RCC 7860 (cell line): ENCODE measurements at regions not wholly inside any gene's neighbourhood (a gene's known extent, or its start where the extent isn't known, plus 50 kb on each side); places are given as distances from the start of the nearest gene placed in this dataset.
"Not testable (repeated sequence)": the region's sequence is repeated elsewhere in the genome, so short reads cannot be mapped to it uniquely, and the experiment has no call there.

Source experiments
- DNase-seq: peaks from one replicate; pipeline ENCODE4 v3.0.0-alpha.2; 2015; ENCODE audit warnings: low spot score
- FAIRE-seq: peaks from 2 replicates; lab custom pipeline; 2012; peaks lifted over from hg19 to GRCh38; lab: Jason Lieb, UNC

DNA sequence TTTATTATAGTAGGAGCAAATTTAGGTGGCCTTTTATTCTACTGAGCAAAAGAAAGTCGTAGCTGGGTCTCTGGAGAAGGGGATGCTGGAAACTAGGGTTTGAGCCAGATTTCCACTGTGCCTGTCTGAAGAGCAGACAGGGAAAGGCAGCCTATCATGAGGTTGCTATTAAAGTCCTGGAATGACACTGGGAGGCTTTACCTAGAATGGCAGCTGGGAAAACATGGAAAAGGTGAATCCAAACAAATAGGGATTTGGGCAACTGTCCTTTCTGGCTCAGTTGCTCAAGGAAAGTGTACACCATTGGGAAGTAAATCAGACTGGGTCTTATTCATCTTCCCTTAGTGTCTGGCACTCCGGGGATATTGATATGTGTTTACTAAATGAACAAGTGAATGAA lies 154.6 kb downstream of the MTX2 start:
- DNase-seq (no peak), FAIRE-seq (no peak)

DNA sequence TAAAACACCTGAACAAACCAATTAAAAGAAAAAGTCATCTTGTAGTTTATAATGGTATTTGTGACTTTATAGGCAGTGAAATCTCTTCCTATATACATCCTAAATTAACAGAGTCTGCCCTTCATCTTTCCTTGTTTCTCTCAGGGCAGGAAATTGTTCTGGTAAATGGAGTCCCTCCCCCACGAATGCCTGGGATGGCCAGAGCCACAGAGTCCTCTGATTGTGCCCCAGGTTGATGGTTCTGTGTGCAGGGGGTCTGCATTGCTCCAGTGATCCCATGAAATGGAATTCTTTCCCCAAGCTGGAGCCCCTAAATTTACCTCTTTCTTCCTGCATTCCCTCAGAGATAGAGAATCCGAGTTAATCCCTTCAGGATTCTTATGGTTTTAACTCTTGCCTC lies 155.5 kb downstream of the MTX2 start:
- FAIRE-seq (no peak), DNase-seq (no peak)

GRCh38 chr2:176427549-176427948 lies 158.3 kb downstream of the MTX2 start:
- no peak for DNase-seq
- FAIRE-seq, result no peak

GRCh38 chr2:176428944-176429469 lies 159.8 kb downstream of the MTX2 start:
- DNase-seq, FAIRE-seq: not testable (repeated sequence)

- DNase-seq (no peak), FAIRE-seq (no peak)
Observed at GRCh38 chr2:176432434-176432833, 163.2 kb downstream of the MTX2 start.

GRCh38 chr2:176435729-176436128 lies 166.5 kb downstream of the MTX2 start:
- DNase-seq (no peak), FAIRE-seq (no peak)

- DNase-seq (no peak), FAIRE-seq (no peak)
Observed at GRCh38 chr2:176443946-176444345, 174.7 kb downstream of the MTX2 start.

- DNase-seq, result peak; percentile 46
- FAIRE-seq, result peak; percentile 21
Observed at GRCh38 chr2:176445956-176446355, 176.7 kb downstream of the MTX2 start.

DNA sequence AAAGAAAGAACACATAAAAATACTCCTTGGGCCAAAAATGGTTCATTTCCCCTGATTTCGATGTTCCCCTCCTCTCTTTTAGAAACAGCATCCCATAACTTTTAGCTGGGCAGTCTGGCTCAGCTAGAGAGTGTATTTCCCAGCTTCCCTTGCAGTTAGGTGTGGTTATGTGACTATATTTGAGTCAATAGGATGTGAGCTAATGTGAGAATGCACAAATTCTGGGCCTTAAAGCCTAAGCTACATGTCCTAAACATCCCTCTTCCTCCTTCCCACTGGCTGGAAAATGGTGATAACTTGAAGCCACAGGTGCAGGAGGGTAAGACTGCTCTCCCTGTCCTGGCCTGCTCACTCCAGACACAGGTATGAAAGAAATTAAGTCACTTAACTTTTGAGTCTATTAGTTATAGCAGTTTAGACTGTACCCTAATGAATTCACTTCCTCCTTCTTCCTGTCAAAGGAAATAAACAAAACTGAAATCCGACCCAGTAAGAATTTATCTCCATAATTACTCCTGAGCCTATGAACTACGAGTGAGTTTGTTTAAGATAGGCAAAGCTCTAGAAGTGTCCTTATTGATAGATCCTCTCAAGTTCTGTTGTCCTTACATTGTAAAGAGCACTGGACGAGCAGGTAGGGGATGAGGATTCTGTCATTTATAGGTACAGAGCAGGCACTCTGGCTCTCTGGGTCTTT lies 177.6 kb downstream of the MTX2 start:
- DNase-seq (no peak), FAIRE-seq (no peak)

- no peak for DNase-seq
- FAIRE-seq, result no peak
Observed at GRCh38 chr2:176447616-176448015, 178.4 kb downstream of the MTX2 start.

GRCh38 chr2:176449852-176450251 lies 180.6 kb downstream of the MTX2 start:
- FAIRE-seq, result no peak
- no peak for DNase-seq

GRCh38 chr2:176453784-176454183 lies 184.5 kb downstream of the MTX2 start:
- DNase-seq (no peak), FAIRE-seq (no peak)

- DNase-seq, result peak; percentile 63
- FAIRE-seq, result peak; percentile 45
Observed at GRCh38 chr2:176454893-176455815, 185.9 kb downstream of the MTX2 start.

DNA sequence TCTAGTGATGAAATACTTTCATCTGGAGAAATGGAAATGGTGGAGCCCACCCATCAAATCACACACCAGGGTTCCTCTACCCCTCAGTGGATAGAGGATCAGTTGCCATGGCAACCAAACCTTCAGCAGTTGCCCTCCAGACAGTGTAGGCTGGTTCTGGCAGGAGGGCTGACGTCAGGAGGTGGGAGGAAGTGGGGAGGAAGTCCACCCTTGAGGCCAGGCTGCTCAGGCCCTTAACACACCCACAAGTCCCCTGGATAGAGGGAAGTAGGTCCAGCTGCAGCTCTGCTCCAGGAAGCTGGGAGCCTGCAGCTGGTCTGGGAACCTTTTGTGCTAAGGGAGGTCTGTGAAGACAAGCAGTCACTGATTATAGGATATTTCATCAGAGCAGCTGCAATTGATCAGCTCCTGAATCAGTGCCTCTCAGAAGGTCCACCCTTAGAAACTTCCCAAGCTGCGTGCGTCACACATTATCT lies 186.6 kb downstream of the MTX2 start:
- FAIRE-seq (no peak), DNase-seq (no peak)

DNA sequence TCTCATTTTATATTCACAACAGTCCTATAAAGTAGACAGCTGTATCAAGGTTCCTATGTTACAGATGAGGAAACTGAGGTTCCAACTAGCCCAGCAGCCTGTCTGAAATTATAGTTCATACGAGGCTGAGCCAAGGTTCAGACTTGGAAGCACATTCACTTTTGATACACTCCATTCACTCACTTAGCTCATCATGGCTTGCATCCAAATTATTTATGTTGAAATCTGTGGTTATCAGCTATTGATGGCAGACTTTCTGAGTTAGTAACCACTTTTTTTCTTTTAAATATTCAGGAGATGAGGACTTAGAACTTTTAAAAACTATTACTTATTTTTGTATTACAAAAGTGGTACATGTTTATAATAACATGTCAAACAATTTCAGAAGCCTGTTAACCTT lies 188.2 kb downstream of the MTX2 start:
- DNase-seq, result no peak
- FAIRE-seq, result no peak

DNA sequence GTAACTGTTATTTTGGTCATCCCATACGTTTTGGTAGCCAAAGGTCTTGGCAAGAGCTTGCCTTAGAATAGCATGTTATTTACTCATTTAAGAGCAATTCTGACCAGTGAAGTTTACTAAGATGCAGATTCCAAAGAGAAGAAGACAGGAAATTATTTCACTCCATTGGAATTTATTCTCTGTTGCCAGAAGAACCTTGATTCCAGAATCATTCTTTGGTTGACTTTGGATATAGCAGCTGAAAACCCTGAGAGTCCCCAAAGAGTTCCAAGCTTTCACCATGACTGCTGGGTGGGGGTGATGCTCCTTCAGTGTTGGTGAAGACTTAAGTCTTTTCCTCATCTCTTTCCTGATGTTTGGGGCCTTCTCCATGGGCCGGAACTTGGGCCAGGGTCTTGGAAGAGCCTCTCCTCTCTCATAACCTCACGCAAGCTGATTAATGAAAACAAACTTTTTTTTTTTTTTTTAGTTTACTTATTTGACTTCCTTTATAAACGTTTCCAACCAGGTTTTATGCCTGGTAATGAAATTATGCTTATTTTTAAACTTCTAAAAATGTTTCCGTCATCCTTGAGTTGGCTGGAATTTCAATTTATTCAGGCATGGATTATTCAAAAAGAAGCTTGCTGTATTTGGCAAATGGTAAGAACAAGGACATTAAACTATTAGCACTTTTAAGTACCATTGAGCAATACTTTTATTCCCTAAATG lies 192.0 kb downstream of the MTX2 start:
- FAIRE-seq (no peak), DNase-seq (no peak)

- no peak for FAIRE-seq
- no peak for DNase-seq
Observed at GRCh38 chr2:176461809-176462670, 192.8 kb downstream of the MTX2 start.

DNA sequence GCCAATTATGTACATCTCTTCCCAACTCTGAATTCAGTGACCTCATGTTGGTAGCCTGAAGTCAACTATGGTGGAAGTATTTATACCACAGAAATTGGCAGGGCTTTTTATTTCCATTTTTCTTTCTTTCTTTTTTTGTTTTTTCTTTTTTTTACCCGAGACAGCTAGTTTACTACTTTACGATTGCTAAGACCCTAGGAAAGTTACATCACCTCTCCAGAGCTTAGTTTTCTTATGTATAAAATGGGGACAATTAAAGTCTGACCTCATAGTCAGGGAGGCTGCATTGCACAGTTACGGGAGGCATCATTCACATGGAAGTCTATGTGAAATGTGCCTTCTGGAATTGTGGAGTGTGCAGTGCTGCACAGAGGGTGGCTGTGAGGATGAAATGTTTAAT lies 194.3 kb downstream of the MTX2 start:
- DNase-seq (no peak), FAIRE-seq (no peak)

GRCh38 chr2:176464886-176465564 lies 195.8 kb downstream of the MTX2 start:
- FAIRE-seq, result no peak
- DNase-seq, result no peak
